GM19043 (cell line): ENCODE measurements at regions not wholly inside any gene's neighbourhood (a gene's known extent, or its start where the extent isn't known, plus 50 kb on each side); places are given as distances from the start of the nearest gene placed in this dataset.

Source experiments
- ATAC-seq: cut with Tn5 transposase; IDR thresholded peaks from one replicate; pipeline ENCODE4 v1.9.1; 2021; ENCODE audit warnings: low read depth; ENCODE audit not compliant: unreplicated experiment

DNA sequence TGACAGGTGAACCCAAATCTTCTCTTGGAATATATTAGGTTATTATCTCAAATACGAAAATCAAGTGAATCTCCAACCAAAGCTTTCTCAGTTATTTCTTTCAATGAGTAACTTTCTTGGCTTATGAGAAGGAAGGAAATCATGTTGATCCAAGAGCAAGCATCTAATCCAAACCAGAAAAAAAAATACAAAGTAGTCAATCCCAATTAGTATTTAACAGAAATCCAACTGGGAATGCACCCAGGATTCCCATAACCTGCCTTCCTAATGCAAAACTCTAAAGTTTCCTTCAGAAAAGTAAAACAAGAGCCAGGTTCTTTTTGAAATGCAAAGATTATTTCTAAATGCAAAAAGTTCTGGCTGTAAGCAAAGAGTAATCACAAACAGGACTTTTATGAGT is 289.3 kb downstream of the SHOX2 start:
- no peak for ATAC-seq

DNA sequence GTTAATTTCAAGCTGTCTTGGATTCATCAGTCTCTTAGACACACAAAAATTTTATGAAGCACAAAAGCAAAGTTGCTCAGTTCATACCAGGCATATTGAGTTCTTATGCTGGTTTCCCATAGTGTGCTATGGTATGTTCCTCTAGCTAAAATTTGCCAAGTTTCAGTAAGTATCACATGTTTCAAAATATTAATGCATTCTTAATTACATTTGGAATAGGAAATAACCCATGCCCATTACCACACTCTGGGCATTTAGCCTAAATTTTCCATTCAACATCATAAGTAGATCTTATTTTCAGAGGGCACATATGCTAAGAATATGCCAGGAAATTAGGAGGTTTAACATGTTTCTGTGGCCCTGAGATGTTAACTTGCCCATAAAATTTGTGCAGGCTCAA is 289.9 kb downstream of the SHOX2 start:
- no peak for ATAC-seq

DNA sequence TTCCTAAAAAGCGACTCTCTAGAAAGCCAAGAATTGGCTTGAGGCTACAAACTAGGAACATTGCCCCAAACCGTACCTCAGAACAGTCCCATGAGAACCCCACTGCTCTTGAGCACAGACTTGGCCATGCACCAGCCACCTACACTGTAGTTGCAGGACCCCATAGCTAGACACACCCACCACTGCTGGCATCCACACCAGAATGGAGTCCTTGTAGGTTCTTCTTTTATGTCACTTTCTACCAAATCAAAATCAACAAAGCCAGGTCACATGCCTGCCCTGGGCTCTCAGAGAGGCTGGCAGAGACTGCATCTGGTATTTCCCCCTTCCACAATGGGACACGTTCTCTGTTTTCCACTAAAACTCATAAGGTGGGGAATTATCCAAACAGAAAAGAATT is 290.5 kb downstream of the SHOX2 start:
- no peak for ATAC-seq

DNA sequence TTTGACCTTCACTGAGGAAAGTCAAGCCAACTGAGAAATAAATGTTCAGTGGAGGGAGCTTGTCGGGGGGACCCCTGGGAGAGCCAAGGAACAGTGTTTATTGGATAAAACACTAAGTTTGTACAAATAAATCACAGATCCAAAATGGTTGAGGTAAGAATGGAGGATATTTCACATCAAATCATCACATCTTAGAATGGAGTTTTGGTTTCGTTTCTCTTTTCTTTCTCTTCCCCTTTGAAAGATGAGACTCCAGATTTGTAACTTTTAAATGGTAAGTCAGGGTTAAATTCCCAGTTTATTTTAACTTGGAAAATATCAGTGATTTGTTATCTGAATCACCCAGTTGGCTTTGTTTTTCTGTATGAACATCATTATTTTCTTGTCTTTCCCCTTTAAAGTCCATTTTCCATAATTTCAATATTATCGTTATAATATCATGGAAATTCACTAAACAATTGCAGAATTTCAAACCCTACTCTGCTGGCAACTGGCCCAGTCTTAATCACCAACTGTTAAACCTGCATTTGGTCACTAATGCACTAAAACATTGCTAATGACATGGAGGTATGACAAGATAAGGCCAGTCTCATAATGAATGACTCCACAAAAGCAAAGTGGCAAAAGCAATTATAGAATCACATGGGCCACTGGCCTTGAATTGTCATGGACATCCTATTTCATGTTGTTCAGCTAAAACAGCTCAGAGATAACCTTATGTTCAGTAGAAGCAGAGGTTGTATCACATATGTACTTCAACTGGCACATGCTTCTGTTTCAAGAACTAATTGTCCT is 295.1 kb downstream of the SHOX2 start:
- no peak for ATAC-seq

DNA sequence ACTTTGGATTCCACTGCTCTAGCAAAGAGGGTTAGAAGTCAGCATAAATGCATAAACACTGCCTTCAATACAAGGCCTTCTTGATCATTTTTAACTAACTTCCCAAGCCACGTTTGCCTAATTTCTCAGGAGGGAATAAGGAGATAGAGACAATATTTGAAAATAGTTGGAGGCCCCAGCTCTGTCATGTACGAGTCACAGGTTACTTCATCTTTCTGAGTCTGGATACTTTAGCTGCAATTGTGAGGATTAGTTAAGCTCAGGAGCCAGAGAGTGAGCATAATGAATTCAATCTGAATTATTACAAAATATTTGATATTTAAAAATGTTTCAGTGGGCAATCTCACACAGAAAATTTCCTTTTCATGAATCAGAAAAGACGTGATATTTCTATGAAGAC is 298.9 kb downstream of the SHOX2 start:
- ATAC-seq = no peak

DNA sequence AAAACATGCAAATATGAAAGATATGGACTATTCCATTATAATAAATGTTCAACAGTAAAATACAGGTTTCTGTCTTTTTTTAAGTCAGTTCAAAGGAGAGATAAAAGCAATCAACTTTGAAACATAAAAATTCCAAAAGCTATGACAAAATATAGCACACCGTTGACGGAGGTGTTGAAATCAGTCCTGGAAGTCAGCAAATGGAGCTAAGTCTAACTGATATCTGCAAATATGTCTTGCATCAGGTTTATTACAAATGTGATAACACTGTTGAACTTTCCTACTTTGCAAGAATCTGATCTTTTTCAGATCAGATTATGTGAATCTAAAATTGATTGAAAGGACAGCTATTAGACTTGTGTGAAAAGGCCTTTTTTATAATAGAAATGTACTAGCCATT is 300.7 kb downstream of the SHOX2 start:
- ATAC-seq = no peak

DNA sequence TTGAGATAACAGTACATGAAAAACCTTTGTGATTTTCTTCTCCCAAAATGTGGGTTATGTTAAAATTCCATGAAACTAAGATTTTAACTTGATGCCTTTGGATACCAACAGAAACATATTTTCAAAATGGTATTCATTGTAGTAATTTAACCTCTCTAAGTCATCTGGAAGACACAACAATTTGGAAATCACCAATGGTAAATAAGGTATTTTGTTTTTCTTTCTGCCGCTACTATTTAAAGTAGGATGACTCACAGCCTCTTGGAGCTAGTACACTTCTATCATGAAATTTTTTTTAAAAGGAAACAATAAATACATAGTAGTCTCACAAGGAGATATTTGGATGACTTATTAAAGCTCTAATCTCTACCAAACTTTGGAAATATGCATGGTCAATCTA is 291.6 kb upstream of the VEPH1 start:
- ATAC-seq = no peak

DNA sequence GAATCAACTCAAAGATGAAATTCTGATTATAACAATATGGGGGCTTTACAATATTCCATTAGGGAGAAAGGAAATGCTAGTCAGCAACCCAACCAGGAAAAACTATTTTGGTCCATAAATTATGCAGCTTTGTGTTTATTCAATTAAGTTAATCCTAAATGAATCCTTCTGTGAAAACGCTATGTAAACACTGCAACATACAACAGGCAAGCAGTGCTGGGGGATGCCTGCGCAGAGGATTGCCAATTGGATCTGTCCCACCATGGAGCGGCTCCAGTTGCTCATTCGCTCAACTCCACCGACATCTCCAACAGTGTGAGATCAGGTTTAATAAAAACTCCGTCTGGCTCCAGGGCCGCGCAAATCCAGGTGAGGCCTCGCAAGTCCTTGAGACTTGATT is 290.5 kb upstream of the VEPH1 start:
- no peak for ATAC-seq

DNA sequence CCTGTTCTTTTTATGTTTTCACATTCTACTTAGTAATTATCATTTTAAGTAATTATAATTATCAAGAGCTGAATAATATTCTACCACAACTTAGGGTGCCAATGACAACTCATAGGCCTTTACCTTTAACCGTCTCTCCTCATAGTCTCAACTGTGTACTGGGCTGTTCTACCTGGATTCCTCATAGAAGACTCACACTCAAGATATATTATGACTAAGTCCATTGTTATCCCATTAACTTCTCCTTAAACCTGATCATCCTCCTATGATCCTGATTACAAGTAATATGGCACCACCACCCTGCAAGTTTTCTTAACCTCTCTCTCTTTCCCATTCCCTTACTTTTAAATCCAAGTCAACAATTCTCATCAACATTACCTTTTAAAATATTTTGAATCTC is 285.9 kb upstream of the VEPH1 start:
- no peak for ATAC-seq

DNA sequence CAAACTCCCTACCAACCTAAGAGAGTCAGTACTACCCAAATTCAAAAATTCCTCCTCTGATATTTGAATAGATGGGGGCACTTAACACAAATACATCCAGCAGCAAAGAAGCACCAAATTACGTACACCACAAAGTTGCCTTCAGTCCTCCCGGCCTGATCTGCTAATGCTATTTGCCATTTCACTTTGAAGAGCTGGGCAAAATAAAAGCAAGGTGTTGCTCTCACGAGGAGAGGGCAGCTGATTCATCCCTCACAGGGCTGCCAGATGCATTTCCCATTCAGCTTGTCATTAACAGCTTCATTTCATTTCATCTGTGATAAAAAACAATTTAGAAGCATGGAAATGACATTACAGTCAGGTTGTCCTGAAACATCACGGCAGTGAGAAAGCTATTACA is 283.4 kb upstream of the VEPH1 start:
- no peak for ATAC-seq

DNA sequence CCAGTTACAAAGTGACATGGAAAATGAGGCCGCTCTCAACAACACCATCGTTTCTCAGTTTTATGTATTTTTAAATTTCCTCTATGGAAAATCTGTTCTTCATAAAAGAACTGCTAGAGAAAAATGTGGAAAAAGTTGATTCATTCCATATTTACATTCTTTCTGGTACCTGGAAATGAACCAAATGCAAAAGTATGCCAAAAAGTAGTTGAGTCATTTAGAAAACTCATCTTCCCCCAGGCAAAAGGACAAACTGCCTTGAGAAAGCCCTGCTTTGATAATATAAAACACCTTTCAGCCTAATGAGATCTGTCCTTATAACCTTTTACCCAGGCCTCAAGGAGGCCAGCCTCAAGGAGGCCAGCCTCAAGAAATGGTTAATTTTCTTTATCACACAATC is 283.0 kb upstream of the VEPH1 start:
- no peak for ATAC-seq

DNA sequence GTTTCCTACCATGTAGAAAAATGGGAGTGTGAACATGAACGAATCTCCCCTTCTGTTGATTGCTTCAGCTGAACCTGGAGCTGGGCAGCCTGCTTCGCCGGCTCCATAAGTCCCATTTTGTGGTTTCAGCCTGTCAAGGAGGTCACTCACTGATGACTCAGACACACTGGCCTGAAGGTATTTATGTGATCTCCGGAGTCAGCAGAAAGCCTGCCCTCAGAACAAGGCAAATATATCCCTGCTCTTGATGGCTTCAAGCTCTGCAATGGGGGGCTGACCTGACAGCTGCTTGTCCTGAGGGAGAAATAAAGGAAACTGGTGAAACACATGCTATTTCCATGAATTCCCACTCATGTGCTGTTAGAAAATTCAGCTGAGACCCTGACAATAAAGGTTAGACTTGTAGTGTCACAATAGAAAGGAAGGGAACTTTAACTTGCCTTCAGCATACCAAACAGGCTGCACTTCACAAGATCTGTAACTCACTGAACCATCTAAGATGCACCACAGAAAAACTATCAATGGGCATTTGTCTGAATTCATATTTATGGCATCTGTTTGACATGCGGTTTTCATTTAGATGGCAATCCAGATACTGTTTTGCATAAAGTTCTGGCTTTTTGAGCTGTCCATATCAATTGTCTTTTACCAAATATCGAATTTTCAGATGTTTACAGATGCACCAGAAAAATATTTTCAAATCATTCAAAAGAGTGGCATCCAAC is 282.0 kb upstream of the VEPH1 start:
- ATAC-seq = no peak

DNA sequence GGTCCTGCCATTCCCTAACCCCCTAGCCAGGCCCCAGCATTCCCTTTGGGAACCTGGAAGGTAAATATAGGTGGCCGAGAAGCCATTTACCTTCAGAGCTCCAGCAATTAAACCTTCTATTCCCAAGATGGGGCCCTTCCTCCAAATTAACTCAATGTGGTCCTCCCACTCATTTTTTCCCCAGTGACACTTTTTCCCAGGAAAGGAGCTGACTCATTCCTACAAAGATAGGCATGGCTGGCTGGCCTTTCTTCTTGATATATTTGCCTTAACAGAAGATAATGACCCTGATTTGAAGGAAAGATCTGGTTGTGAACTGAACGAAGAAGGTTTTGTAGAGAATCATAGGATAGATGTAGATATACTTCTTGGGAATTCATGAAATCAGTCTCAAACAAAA is 279.0 kb upstream of the VEPH1 start:
- no peak for ATAC-seq

DNA sequence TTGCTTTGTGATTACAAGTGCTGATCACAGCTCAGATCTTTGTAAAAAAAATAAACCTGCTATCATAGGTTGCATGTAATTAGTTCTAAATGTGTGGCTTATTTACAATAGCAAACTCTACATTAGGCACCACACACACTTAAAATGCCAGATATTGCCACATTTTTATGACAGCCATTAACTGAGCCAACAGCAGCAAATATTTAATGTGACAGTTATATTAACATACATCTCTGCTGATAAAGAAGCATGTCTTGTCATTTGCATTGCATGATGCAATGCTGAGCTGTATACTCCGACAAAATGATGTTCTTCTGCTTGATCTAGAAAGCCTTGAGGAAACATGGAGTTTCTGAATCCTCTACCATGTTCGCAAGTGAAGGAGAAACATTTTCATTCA is 273.6 kb upstream of the VEPH1 start:
- ATAC-seq = no peak

DNA sequence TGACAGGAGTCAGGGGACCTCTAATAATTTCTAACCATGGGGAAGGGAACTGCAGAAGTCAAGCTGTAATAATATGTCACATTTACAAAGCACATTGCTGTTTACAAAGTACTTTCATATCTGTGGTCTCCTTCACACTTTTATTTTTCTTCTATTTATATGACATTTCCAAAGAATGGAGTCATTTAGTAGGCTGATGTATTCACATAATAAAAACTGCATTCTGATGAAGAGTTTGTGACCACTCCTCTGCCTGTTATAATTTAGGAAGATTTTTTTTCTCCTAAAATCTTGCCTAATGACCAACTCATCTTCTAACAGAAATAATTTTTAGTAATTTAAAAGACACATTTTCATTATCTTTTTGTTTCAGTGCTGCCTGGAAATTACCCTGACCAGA is 272.2 kb upstream of the VEPH1 start:
- ATAC-seq = no peak

DNA sequence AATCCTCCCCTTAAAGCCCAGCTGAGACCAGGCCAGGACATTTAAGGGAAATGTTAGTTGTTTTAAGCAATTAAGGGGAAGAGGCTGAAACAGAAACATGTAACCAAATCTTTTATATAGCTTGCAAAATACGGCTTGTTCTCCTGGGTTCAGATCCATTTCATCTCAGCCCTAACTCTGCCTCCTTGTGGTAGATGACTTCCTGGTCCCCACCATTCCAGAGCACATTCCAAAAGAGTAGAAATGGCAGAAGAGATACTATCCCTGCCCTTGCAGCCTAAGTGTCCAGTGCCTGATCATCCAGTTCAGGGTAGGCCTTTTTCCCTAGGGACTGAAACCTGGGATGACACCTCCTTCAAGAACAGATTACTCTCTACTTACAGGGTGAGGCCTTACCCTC is 266.2 kb upstream of the VEPH1 start:
- ATAC-seq = no peak

DNA sequence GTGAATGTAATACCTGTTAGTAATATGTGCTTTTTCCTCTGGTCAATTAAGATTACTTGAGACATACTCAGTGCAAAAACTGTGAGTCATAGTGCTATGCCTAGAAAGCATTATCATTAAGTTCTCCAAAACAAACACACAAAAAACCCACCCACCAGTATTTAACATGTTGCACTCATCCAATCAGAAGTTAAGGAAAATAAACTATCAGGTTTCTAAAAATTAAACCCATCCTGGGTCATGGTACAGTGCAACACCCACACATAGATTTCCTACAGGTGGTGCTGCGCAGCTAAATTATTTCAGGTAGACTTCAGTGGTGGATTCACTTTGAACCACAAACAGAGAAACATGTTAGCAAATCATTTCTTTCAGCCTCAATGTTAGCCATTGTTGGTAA is 264.4 kb upstream of the VEPH1 start:
- ATAC-seq = no peak

DNA sequence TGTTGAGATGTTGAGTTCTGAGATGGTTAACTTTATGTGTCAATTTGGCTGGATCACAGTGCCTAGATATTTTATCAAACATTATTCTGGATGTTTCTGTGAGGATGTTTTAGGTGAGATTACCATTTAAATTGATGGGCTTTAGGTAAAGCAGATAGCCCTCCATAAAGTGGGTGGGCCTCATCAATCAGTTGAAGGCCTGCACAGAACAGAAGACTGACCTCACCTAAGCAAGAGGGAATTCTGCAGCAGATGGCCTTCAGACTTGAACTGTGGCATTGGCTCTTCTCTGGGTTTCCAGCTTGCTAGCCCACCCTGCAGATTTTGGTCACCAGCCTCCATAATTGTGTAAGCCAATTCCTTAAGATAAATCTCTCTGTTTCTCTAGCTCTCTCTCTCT is 260.4 kb upstream of the VEPH1 start:
- ATAC-seq = no peak

DNA sequence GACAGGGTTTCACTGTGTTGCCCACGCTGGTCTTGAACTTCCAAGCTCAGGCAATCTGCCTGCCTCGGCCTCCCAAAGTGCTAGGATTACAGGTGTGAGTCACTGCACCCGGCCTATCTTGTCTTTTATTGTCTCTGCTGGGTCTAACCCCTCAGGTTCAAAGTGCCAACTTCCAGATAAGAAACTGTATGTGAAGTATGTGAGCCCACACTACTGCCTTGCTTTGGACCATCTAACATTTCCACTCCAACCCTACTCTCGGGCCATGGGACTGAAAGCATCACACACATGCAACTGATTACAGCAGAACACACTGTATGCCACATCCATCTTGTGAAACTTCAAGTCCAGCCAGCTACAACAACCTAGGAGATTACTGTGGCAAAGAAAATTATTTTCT is 256.1 kb upstream of the VEPH1 start:
- no peak for ATAC-seq

DNA sequence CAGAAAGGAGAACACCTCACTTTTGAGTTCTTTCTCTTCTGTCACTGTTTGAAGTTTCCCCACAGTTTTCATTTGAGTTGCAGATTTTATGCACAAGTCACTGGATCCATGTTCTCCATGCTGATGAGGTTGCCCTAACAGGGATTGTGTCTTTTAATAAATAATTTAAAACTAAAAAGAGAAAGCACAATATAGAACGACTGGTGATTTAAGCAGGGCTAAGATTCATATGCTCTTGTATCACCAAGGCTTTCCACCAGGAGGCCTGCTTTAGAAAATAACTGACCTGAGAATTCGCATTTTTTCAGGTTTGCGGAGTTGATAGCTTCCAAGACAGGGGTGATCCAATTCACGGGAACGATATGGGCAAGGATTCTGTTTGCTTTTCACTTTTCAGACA is 252.0 kb upstream of the VEPH1 start:
- ATAC-seq = no peak

DNA sequence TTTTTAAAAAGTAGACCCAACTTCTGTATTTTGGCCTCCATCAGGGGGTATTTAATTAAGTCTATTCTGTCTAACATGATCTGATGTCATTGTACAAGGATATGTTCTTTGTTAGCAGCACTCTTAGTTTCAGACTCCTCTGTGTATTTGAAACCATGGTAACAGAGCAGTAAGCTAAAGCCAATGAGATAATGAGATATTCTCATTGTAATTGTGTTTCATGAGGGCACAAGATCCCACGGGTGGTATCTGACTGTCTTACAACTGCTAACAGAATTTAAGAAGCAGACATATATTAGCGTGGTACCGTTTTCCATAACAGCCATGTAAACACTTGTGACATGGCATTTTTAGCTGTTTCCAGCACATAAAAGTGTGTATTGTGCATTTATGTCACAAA is 251.2 kb upstream of the VEPH1 start:
- no peak for ATAC-seq

DNA sequence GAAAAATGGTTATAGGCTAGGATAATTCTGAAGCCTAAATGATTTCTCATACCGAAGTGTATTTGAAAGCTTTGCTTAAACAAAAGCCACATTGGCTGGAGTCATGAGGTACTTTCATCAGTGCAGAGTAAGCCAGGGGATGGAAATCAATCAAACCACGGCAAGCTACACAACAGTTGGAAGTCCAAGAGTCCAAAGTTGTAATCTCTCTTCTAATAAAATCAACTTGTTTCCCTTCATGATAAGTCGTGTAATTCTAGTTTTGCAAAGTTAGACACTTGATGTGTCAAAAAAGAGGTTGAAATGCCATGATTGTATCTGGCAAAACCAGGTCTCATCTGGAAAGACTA is 250.5 kb upstream of the VEPH1 start:
- no peak for ATAC-seq
